Mammary epithelial cell (primary cell): ENCODE measurements at regions not wholly inside any gene's neighbourhood (a gene's known extent, or its start where the extent isn't known, plus 50 kb on each side); places are given as distances from the start of the nearest gene placed in this dataset.

Source experiments
- EZH2 ChIP-seq: IDR thresholded peaks from 2 replicates; pipeline ENCODE4 v1.6.1; 2012; ENCODE audit warnings: low read length, inconsistent platforms, borderline replicate concordance
- TF ChIP-seq, protein P1 (sequence below), 2 donors: IDR thresholded peaks in 1 of 2; conservative IDR thresholded peaks in 1 of 2; 2 replicates each; pipeline ENCODE4 v1.5.1; 2011 to 2012; ENCODE audit warnings: inconsistent platforms in 2 of 2, low read length in 2 of 2, mild to moderate bottlenecking in 2 of 2, control low read depth in 1 of 2, low read depth in 1 of 2; ENCODE audit not compliant: insufficient read depth in 1 of 2; ENCODE audit errors: extremely low read depth in 1 of 2

DNA sequence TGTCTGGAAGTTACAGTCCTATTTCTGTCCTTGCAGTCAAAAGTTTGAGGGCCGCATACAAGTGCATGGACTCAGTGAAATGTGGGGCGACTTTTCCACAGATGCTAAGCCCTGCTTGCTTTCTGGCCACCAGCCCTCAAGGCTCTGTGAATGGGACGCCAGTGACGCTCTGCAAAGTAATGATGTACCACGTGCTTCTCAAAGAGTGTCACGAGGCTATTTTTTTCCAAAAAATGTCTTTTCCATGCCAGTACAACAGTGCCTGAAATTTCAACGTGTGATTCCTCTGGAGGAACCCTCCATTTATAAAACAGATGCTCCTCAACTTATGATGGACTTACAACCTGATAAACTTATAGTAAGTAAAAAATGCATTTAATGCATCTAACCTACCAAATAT, 281.8 kb upstream of the CRBN start:
- TF ChIP-seq, protein P1, sequence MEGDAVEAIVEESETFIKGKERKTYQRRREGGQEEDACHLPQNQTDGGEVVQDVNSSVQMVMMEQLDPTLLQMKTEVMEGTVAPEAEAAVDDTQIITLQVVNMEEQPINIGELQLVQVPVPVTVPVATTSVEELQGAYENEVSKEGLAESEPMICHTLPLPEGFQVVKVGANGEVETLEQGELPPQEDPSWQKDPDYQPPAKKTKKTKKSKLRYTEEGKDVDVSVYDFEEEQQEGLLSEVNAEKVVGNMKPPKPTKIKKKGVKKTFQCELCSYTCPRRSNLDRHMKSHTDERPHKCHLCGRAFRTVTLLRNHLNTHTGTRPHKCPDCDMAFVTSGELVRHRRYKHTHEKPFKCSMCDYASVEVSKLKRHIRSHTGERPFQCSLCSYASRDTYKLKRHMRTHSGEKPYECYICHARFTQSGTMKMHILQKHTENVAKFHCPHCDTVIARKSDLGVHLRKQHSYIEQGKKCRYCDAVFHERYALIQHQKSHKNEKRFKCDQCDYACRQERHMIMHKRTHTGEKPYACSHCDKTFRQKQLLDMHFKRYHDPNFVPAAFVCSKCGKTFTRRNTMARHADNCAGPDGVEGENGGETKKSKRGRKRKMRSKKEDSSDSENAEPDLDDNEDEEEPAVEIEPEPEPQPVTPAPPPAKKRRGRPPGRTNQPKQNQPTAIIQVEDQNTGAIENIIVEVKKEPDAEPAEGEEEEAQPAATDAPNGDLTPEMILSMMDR (conservative IDR thresholded peaks at IDR 0.05 in 1 of 2, IDR thresholded peaks at IDR 0.05 in 1 of 2; ENCODE audit: extremely low read depth in 1 of 2, insufficient read depth in 1 of 2, low read depth in 1 of 2, low read length in 2 of 2) = no peak
- no peak for TF ChIP-seq EZH2
